Endodermal cell (in vitro differentiated cells): ENCODE measurements at regions not wholly inside any gene's neighbourhood (a gene's known extent, or its start where the extent isn't known, plus 50 kb on each side); places are given as distances from the start of the nearest gene placed in this dataset.

ENCODE experiments used
- DNase-seq: peaks from one replicate; pipeline ENCODE4 v3.0.0-alpha.2; 2017
- H3K27ac ChIP-seq: 2 replicates; pipeline ENCODE4 v1.5.1; 2013; ENCODE audit warnings: mild to moderate bottlenecking, low read depth, low read length, moderate library complexity
- H3K27me3 ChIP-seq: 2 replicates; pipeline ENCODE4 v1.6.1; 2013; ENCODE audit warnings: mild to moderate bottlenecking, low read length, moderate library complexity; ENCODE audit not compliant: insufficient read depth, control insufficient read depth, poor library complexity, severe bottlenecking
- H3K36me3 ChIP-seq: 2 replicates; pipeline ENCODE4 v1.7.0; 2013; ENCODE audit warnings: mild to moderate bottlenecking, low read length, moderate library complexity; ENCODE audit not compliant: control insufficient read depth, insufficient read depth
- H3K4me1 ChIP-seq: one replicate; pipeline ENCODE4 v1.7.0; 2013; ENCODE audit warnings: low read length; ENCODE audit not compliant: control insufficient read depth, insufficient read depth
- H3K4me3 ChIP-seq: 2 replicates; pipeline ENCODE4 v1.5.1; 2013; ENCODE audit warnings: mild to moderate bottlenecking, low read length, moderate library complexity
- H3K9ac ChIP-seq: 2 replicates; pipeline ENCODE4 v1.6.1; 2013; ENCODE audit warnings: mild to moderate bottlenecking, low read length, moderate library complexity; ENCODE audit not compliant: poor library complexity, severe bottlenecking; ENCODE audit errors: extremely low read depth
- H3K9me3 ChIP-seq: 2 replicates; pipeline ENCODE4 v1.6.1; 2013; ENCODE audit warnings: mild to moderate bottlenecking, low read length, moderate library complexity; ENCODE audit not compliant: control insufficient read depth
- H3K27ac Mint-ChIP-seq: 2 replicates; pipeline ENCODE4 v1.8.0; 2020; ENCODE audit warnings: mixed read lengths
- H3K27me3 Mint-ChIP-seq: 2 replicates; pipeline ENCODE4 v1.8.0; 2021; ENCODE audit warnings: mild to moderate bottlenecking, mixed read lengths; ENCODE audit not compliant: insufficient read depth
- H3K36me3 Mint-ChIP-seq: 2 replicates; pipeline ENCODE4 v1.8.0; 2020; ENCODE audit warnings: low read depth, mixed read lengths
- H3K4me1 Mint-ChIP-seq: 2 replicates; pipeline ENCODE4 v1.8.0; 2020; ENCODE audit warnings: mixed read lengths
- H3K4me3 Mint-ChIP-seq: 2 replicates; pipeline ENCODE4 v1.8.0; 2020; ENCODE audit warnings: mild to moderate bottlenecking, moderate library complexity, mixed read lengths
- H3K9me3 Mint-ChIP-seq: 2 replicates; pipeline ENCODE4 v1.8.0; 2020; ENCODE audit warnings: mild to moderate bottlenecking, mixed read lengths
- CTCF ChIP-seq: fragments of 200-600 bp; sonication (generic); conservative IDR thresholded peaks from 2 replicates; pipeline ENCODE4 v1.5.0; 2021; ENCODE audit warnings: antibody characterized with exemption, mild to moderate bottlenecking
- WGBS, 2 experiments: methylation state at CpG; one replicate each; pipeline versions ENCODE4 v1.1.5 to v1.1.7; 2013; ENCODE audit warnings: missing lambda C conversion rate in 2 of 2, mixed read lengths in 1 of 2; ENCODE audit not compliant: insufficient coverage in 1 of 2, insufficient read length in 1 of 2; 5-methylcytosine and 5-hydroxymethylcytosine counted together

GRCh38 chr2:120418174-120418787, 72.3 kb downstream of the INHBB start:
- Histone ChIP-seq H3K27me3 (peaks cover 36% of the 10 kb centered on the region), H3K27ac (no peak overlapping the region), H3K36me3 (no peaks in the 10 kb centered on the region), H3K9ac (no peak overlapping the region), H3K4me1 (no peaks in the 10 kb centered on the region), H3K4me3 (no peak overlapping the region), H3K9me3 (no peaks in the 10 kb centered on the region)
- Mint-ChIP-seq H3K27me3 (peaks cover 16% of the 10 kb centered on the region), H3K4me3 (no peak overlapping the region), H3K9me3 (no peaks in the 10 kb centered on the region), H3K27ac (no peak overlapping the region), H3K4me1 (no peaks in the 10 kb centered on the region), H3K36me3 (no peaks in the 10 kb centered on the region)
- no peak for TF ChIP-seq CTCF
- DNase-seq, result peak; percentile 38
- 84 to 88% methylated on average over 11 to 13 of the region's 13 CpGs for whole genome bisulfite sequencing, 2 experiments

- no peaks in the 10 kb centered on the region for H3K4me1 ChIP-seq
- Mint-ChIP-seq H3K4me3 (no peak overlapping the region), H3K9me3 (no peaks in the 10 kb centered on the region), H3K27ac (no peak overlapping the region), H3K27me3 (peaks cover 24% of the 10 kb centered on the region), H3K4me1 (no peaks in the 10 kb centered on the region), H3K36me3 (no peaks in the 10 kb centered on the region)
- H3K27ac ChIP-seq, result no peak overlapping the region
- peak; percentile 42 for DNase-seq
- H3K9me3 ChIP-seq, result no peaks in the 10 kb centered on the region
- no peak overlapping the region for H3K4me3 ChIP-seq
- WGBS, 2 experiments, result 79 to 84% methylated on average over 5 to 6 of the region's 6 CpGs
- no peak overlapping the region for H3K9ac ChIP-seq
- TF ChIP-seq CTCF, result no peak
- H3K36me3 ChIP-seq, result no peaks in the 10 kb centered on the region
- H3K27me3 ChIP-seq, result peaks cover 44% of the 10 kb centered on the region
These were observed 73.1 kb downstream of the INHBB start for GRCh38 chr2:120419073-120419472.

GRCh38 chr2:120419955-120420354, 74.0 kb downstream of the INHBB start:
- Histone ChIP-seq H3K27ac (no peak overlapping the region), H3K36me3 (no peaks in the 10 kb centered on the region), H3K27me3 (peaks cover 46% of the 10 kb centered on the region), H3K4me3 (no peak overlapping the region), H3K9me3 (no peaks in the 10 kb centered on the region), H3K4me1 (no peaks in the 10 kb centered on the region), H3K9ac (no peak overlapping the region)
- Mint-ChIP-seq H3K36me3 (no peaks in the 10 kb centered on the region), H3K4me3 (no peak overlapping the region), H3K27ac (no peak overlapping the region), H3K27me3 (peaks cover 31% of the 10 kb centered on the region), H3K9me3 (no peaks in the 10 kb centered on the region), H3K4me1 (no peaks in the 10 kb centered on the region)
- DNase-seq, result no peak
- TF ChIP-seq CTCF, result no peak
